HG03460 (cell line): ENCODE measurements at regions not wholly inside any gene's neighbourhood (a gene's known extent, or its start where the extent isn't known, plus 50 kb on each side); places are given as distances from the start of the nearest gene placed in this dataset.
"Not testable (repeated sequence)": the region's sequence is repeated elsewhere in the genome, so short reads cannot be mapped to it uniquely, and the experiment has no call there.

Experiments used
- ATAC-seq: cut with Tn5 transposase; IDR thresholded peaks from one replicate; pipeline ENCODE4 v1.9.1; 2021; ENCODE audit not compliant: unreplicated experiment

DNA sequence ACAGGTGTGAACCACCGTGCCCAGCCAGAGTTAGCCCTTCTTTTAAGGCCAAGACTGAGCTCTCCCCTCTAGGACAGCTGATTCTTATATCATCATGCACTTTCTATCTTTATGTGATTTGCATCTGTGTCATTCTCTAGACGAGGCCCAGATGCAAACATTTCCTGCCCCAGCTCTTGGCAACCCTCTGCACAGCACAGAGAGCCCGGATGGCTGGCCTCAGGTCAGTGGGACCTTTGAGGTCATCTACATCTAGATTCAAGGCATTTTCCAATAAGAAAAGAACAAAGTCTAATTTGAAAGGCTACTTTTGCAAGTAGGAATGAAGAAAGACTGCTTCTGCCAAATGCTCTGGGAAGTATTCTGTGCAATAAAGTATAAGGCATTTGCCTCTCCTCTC, 109.0 kb upstream of the DAB2 start:
- ATAC-seq = no peak

GRCh38 chr5:39532511-39532910, 107.7 kb upstream of the DAB2 start:
- no peak for ATAC-seq

GRCh38 chr5:39531306-39531705, 106.5 kb upstream of the DAB2 start:
- no peak for ATAC-seq

- ATAC-seq = no peak
Measured at GRCh38 chr5:39526914-39527477, 102.2 kb upstream of the DAB2 start.

GRCh38 chr5:39525781-39526180, 101.0 kb upstream of the DAB2 start:
- not testable (repeated sequence) for ATAC-seq

GRCh38 chr5:39525271-39525670, 100.5 kb upstream of the DAB2 start:
- ATAC-seq = no peak

DNA sequence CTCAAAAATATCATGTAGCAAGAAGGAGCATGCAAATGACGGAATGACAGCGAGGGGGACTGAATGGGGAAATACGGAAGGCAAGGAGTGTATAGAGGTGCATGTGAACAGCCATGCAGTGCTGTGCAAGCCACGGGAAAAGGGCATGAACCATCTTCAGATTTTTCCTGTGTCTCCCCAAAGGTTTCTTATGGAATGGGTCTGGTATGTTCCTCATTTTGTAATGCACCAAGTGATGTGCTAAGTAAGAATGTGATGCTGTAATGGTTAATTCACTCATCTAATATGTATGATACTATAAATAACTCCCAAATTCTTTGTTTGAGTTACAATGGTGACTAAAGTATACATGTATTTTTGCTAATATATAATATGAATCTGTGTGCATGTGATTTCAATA, 99.0 kb upstream of the DAB2 start:
- ATAC-seq = no peak

- no peak for ATAC-seq
Measured at GRCh38 chr5:39521940-39522590, 97.3 kb upstream of the DAB2 start.

DNA sequence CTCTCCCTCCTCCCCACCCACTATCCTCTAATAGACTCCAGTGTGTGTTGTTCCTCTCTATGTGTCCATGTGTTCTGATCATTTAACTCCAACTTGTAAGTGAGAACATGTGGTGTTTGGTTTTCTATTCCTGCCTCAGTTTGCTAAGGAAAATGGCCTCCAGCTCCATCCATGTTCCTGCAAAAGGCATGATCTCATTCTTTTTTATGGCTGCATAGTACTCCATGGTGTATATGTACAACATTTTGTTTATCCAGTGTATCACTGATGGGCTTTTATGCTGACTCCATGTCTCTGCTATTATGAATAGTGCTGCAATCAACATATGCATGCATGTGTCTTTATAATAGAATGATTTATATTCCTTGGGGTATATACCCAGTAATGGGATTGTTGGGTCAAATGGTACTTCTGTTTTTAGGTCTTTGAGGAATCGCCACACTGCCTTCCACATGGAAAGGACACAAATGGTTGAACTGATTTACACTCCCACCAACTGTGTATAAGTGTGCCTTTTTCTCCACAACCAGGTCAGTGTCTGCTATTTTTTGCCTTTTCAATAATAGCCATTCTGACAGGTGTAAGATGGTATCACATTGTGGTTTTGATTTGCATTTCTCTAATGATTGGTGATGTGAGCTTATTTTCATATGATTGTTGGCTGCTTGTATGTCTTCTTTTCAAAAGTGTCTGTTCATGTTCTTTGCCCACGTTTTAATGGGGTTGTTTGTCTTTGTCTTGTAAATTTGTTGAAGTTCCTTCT, 96.5 kb upstream of the DAB2 start:
- ATAC-seq = no peak

- no peak for ATAC-seq
Measured at GRCh38 chr5:39520232-39520572, 95.4 kb upstream of the DAB2 start.

DNA sequence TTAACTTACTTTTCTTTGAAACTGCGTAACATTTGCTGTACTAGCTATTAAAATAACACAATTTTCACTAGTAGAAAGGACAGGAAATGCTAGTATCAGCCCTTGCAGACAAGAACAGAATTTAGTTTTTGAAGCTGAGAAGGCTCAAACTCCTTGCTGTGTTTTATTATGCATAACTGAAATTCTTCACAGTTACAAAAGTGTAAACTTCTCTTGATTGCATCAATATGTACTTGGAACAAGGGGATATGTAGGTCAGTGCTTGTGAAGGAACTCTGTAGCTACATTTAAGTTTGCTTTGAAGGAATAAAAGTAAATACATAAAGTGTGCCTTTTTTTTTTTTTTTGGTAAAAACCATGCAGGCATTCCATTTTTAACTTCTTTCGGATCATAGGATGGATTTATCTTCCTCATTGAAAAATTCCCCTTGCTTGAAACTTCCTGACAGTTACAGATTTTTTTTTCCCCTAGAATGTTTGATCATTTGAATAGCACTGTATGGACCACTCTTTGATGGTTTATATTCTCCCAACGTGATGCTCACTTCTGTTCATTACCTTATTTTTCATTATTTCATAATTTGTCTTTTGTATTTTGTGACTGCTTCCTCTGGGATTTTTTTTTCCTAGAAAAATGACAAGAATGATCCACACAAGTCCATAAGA, 94.9 kb upstream of the DAB2 start:
- no peak for ATAC-seq

DNA sequence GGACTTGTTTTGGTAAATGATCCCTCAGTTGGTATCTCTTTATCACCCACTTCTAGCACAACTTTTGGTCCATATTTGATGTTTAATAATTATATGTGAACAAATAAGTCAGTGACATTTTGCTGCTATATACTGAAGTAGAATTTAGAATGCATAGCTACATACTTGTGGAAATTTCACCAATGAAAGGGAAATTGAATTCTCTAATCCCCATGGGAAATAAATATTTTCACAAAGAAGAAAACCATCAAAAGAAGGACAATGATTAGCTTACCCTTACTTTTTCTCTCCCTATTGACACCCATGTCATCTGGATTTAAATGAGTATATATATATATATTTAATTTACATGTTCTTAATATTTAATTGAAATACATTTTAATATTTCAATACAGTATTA, 94.3 kb upstream of the DAB2 start:
- ATAC-seq = no peak

DNA sequence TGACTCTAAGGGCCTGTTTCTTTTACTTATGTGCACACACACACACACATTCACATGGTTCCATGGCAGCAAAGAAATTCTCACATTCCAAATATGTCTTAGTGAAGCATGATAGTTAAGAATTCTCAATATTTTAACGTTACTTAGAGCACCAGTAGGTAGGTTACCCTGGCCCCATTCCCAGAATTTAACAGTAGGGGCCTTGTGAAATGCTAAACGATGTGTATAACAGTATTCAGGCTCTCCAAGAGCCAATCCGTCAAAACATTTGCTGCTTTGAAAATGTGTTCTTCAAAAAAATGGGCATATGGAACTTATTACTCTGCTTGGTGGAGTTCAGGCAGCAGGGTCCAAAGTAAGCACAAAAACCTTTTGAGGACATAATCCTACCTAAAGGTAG, 93.7 kb upstream of the DAB2 start:
- no peak for ATAC-seq

GRCh38 chr5:39517800-39518199, 93.0 kb upstream of the DAB2 start:
- no peak for ATAC-seq

- no peak for ATAC-seq
Measured at GRCh38 chr5:39515881-39516280, 91.1 kb upstream of the DAB2 start.

DNA sequence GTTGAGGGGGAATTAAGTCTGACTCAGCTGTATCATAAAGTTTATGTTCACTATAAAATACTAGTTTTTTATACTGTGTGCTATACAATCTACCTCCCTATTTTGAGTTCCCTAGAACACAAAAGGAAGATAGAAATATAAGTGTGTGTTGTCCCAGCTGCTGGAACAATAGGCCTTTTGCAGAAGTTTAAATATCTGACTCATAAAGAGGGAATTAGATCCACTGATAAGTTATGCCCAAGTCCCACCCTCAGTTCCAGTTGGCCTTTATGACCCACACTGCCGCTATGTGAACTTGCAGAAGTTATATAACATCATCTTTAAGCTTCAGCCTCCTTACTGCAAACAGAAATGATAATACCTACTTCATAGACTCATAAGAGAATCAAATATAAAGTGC, 88.5 kb upstream of the DAB2 start:
- no peak for ATAC-seq

DNA sequence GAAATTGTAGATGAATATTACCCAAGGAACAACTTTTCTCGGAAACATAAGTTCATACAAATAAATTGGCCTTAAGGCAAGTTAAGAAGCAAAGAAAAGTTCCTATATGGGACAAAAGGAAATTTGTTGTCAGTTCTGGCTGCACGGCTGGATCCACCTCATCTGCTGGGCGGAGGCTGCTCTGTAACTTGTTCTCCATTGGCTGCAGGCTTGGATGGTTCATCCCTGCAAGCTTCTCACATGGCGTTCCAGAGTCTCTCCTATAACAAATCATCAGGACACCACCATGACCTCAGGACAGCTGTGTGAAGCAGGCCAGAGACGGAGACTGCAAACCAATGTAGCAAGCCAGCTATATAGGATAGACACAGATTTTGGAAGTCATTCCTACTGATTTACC, 81.4 kb upstream of the DAB2 start:
- no peak for ATAC-seq

DNA sequence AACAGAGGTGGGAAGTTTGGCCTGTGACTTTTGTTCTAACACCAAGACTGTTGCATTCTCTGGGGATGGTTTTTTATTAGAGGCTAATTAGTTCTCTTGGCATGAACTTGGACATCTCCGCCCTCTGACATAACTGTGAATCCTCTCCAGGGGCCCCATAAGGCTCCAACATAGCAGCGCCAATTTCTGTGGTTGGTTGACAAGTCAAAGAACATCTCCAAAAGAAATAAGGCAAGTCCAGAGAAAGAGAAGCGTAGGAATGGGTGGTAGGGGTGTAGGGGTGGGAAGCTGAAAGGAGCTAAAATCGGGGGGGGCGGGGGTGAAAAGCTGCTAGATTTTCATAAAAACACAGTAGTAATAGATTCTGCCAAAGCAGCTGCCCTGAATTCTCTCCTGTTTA, 81.0 kb upstream of the DAB2 start:
- ATAC-seq = no peak

- no peak for ATAC-seq
Measured at GRCh38 chr5:39505363-39505762, 80.6 kb upstream of the DAB2 start.

DNA sequence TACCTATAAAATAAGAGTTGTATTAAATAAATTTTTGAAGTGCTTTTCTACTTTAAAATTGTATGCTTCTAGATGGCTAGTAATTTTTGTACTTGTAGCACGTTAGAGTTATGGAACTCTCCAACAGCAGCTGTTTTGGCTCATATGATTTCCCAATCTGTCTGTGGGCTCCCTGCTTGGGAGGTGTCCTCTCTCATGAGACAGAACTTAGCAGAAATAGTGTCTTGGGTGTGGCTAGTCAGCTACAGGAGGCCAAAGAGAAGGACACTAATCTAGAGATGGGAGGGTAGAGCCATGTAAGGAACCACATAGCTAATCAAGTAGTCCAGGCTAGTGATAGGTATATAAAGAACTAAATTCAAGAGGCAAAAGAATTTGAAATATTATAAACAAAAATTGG, 78.4 kb upstream of the DAB2 start:
- no peak for ATAC-seq

- no peak for ATAC-seq
Measured at GRCh38 chr5:39502704-39503103, 77.9 kb upstream of the DAB2 start.

- no peak for ATAC-seq
Measured at GRCh38 chr5:39501397-39501796, 76.6 kb upstream of the DAB2 start.
